ENCODE measurements at regions not wholly inside any gene's neighbourhood (a gene's known extent, or its start where the extent isn't known, plus 50 kb on each side); places are given as distances from the start of the nearest gene placed in this dataset.

DNA sequence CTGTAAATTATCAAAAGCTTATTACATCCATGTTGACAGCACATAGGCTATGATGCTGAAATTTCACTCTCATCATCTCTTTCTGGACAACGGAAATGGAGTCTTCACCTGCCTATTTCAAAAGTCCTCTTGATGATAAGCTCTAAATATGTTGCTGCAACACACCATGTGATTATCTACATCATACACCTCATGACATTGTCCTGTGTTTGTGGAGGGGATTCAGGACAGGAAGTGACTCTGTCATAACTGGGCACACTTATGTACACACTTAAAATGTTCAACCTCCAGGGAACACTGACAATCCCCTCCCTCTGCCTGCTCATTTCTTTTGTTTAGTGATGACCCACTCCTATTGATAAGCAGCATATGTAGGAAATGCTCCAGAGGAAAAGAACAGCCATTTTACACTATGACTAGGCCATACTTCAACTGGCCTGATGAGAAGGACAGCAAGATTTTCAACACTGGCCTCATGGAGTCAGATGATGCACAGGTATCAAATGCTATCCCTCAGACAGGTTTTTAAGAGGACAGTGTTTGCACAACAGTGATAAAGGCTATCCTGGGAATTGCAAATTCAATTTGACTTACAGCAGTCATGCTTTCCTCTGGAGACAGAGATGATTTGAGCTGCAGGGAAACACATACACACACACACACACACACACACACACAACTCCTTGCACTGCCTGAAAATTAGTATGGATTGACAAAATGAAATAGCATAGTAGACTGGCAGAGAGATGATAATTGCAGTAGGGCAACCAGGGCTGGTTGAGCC lies 163.3 kb upstream of the RASGEF1B start:
- TF ChIP-seq, protein P1, sequence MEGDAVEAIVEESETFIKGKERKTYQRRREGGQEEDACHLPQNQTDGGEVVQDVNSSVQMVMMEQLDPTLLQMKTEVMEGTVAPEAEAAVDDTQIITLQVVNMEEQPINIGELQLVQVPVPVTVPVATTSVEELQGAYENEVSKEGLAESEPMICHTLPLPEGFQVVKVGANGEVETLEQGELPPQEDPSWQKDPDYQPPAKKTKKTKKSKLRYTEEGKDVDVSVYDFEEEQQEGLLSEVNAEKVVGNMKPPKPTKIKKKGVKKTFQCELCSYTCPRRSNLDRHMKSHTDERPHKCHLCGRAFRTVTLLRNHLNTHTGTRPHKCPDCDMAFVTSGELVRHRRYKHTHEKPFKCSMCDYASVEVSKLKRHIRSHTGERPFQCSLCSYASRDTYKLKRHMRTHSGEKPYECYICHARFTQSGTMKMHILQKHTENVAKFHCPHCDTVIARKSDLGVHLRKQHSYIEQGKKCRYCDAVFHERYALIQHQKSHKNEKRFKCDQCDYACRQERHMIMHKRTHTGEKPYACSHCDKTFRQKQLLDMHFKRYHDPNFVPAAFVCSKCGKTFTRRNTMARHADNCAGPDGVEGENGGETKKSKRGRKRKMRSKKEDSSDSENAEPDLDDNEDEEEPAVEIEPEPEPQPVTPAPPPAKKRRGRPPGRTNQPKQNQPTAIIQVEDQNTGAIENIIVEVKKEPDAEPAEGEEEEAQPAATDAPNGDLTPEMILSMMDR (IDR thresholded peaks at IDR 0.05) = no peak

DNA sequence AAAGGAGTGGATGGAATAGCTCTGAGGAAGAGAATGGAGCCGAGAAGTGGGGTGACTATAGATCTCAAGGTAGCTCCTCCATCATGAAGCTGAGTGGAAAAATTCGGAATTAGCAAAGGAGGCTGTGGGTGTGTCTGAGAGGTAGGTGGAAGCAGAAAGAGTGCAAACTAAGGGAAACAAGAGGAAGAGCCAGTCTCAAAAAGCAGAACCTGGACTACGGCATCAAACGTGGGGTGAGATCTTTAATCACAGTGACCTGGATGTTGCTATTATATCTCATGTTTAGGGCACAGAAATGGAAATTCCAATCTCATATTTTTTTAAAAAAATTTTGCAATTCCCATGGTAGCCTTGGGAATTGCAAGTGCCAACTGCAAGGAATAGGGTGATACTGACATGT lies 162.5 kb upstream of the RASGEF1B start:
- TF ChIP-seq, protein P1 (IDR thresholded peaks at IDR 0.05) = no peak

DNA sequence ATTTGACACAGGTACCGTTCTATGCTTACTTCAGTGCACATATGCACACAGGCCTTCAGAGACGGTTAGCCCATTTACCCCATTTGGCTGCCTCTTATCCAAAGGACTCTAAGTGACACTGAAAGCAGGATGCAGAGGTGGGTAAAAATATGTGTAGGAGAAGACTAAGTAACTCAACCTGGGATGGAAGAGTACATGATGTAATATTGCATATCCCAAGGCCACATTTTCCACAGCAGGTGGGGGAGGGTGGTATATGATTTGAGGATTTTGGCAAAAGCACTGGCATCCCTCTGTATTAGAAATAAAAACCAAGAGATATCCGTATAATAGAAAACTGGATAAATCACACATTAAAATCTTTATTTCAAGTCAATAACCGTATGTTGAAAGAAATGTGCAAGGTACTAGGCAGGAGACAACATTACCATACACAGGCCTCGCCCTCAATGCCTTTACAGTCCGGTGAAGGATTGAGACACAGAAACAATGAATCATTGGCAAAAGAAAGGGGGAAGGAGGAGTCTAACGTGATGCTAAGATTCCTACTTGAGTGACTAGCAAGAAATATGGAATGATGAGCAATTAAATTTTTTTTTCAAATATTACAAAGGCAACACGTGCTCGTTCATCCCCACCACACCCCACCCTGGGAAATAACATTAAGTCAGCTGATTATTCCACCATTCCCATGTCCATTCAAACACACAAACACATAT lies 161.0 kb upstream of the RASGEF1B start:
- TF ChIP-seq, protein P1 (IDR thresholded peaks at IDR 0.05) = no peak

DNA sequence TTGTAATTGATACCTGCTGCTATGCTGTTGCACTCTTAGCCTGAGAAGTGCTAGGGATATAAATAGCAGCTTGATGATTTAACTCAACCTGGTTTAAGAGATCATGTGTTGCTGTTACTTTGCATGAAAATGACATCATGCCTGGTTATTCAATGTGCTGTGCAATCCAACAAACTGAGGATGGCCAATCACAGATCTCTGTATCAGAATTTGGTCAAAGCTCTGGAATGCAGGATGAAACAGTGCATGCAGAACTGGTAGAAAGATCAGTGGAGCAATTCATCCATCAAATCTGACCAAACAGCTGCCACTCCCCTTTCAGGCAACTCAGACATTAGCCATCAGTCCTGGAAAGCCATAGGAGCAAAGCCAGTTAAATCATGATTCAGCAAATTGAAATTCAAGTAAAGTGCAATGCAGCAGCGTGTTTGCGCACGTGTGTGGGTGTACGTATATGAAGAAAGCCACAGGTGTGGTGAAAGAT lies 160.3 kb upstream of the RASGEF1B start:
- TF ChIP-seq, protein P1 (IDR thresholded peaks at IDR 0.05) = no peak

DNA sequence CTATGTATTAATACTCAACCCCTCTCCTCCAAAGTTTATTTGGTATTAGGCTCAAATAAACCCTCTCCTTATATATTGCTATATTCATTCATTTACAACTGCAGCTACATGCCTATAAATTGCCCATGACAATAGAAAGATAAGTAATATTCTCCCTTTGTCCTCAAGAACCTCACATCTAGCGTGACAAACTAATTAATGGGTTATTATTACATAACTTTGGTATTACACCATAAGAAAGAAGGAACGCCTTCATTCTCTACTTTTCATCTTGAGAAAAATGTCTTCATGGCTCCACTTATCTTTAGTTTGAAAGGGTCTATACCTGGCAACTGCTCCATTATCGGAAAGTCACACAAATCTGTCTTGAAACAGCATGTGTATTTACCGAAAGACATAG lies 157.7 kb upstream of the RASGEF1B start:
- TF ChIP-seq, protein P1 (IDR thresholded peaks at IDR 0.05) = no peak

DNA sequence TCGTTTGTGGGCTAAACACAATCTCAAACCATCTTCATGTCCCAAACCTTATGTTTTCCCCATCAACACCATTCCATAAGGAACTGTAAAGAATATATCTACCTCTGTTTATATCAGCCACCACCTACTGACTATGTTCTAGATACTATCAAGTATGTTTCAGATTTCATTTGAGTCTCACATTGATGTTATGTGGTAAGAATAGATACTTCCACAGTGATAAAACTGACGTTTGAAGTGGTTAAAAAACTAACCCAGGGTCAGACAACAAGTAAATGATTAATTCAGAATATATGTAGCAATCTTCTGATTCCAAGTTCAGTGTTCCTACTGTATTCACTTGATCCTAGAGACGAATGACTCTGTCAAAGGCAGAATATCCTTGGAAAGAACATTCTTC lies 156.8 kb upstream of the RASGEF1B start:
- TF ChIP-seq, protein P1 (IDR thresholded peaks at IDR 0.05) = no peak

DNA sequence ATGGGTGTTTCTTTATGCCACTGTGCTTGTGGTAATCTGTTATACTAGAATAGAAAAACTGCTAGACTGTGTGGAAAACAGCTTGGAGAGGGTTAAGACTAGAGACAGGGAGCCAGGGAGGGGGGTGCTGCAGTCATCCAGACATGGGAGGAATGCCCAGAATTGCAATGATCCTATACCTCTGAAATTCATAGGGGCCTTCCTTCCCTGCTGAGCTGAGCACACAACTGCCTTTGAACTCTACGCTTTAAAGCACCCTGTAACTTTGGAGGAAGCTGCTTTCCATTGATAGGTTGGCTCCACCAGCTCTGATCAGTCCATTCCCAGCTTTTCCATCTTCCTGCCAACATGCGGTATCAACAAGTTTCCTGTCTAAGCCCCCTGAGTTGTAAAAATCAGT lies 155.9 kb upstream of the RASGEF1B start:
- TF ChIP-seq, protein P1 (IDR thresholded peaks at IDR 0.05) = no peak
